ENCODE measurements at regions not wholly inside any gene's neighbourhood (a gene's known extent, or its start where the extent isn't known, plus 50 kb on each side); places are given as distances from the start of the nearest gene placed in this dataset.

GRCh38 chr10:59073456-59074053, 102.9 kb upstream of the PHYHIPL start:
- Histone ChIP-seq H3K4me3 (replicated peaks in 1 of 3) (no peak overlapping the region), H3K9me3 (no peaks in the 10 kb centered on the region), H3K27me3 (no peaks in the 10 kb centered on the region), H3K4me1 (no peaks in the 10 kb centered on the region), H3K27ac (no peak overlapping the region), H3K36me3 (no peaks in the 10 kb centered on the region)
- 66 to 86% methylated on average over 1 of the region's 1 CpG for WGBS, 2 donors
- intact Hi-C loops (cut with DNase I), result no loop called here
- TF ChIP-seq POLR2A (IDR thresholded peaks at IDR 0.05), result no peak
- no peak for TF ChIP-seq CTCF (IDR thresholded peaks at IDR 0.05)
- DNase-seq, result no peak

GRCh38 chr10:59075576-59075975, 100.9 kb upstream of the PHYHIPL start:
- no peaks in the 10 kb centered on the region for H3K36me3 ChIP-seq
- TF ChIP-seq POLR2A (IDR thresholded peaks at IDR 0.05), result no peak
- TF ChIP-seq CTCF (IDR thresholded peaks at IDR 0.05), result no peak
- no peak for DNase-seq
- no peaks in the 10 kb centered on the region for H3K4me1 ChIP-seq
- no peaks in the 10 kb centered on the region for H3K9me3 ChIP-seq
- H3K4me3 ChIP-seq (replicated peaks in 1 of 3), result no peak overlapping the region
- H3K27ac ChIP-seq, result no peak overlapping the region
- 95 to 96% methylated on average over 1 of the region's 1 CpG for WGBS, 2 donors
- intact Hi-C loops (cut with DNase I), result no loop called here
- no peaks in the 10 kb centered on the region for H3K27me3 ChIP-seq

- H3K36me3 ChIP-seq, result no peaks in the 10 kb centered on the region
- no peak for DNase-seq
- no peak overlapping the region for H3K4me3 ChIP-seq (replicated peaks in 1 of 3)
- no peak for TF ChIP-seq POLR2A (IDR thresholded peaks at IDR 0.05)
- no peak for TF ChIP-seq CTCF (IDR thresholded peaks at IDR 0.05)
- no peaks in the 10 kb centered on the region for H3K27me3 ChIP-seq
- no peaks in the 10 kb centered on the region for H3K9me3 ChIP-seq
- no peaks in the 10 kb centered on the region for H3K4me1 ChIP-seq
- 66 to 75% methylated on average over 2 of the region's 2 CpGs for WGBS, 2 donors
- no peak overlapping the region for H3K27ac ChIP-seq
- intact Hi-C loops (cut with DNase I), result no loop called here
These were observed 98.6 kb upstream of the PHYHIPL start for GRCh38 chr10:59077855-59078254.

GRCh38 chr10:59078978-59079377, 97.5 kb upstream of the PHYHIPL start:
- Histone ChIP-seq H3K27ac (peak overlapping the region in 1 of 3 donors; percentile 29), H3K27me3 (no peaks in the 10 kb centered on the region), H3K36me3 (no peaks in the 10 kb centered on the region), H3K4me3 (replicated peaks in 1 of 3) (no peak overlapping the region), H3K4me1 (no peaks in the 10 kb centered on the region), H3K9me3 (no peaks in the 10 kb centered on the region)
- intact Hi-C loops (cut with DNase I), result no loop called here
- no peak for DNase-seq
- WGBS, 2 donors, result 34 to 38% methylated on average over 1 of the region's 1 CpG
- TF ChIP-seq POLR2A (IDR thresholded peaks at IDR 0.05) (no peak), CTCF (IDR thresholded peaks at IDR 0.05) (no peak)

GRCh38 chr10:59079386-59080226, 96.8 kb upstream of the PHYHIPL start:
- no peak overlapping the region for H3K4me3 ChIP-seq (replicated peaks in 1 of 3)
- WGBS, 2 donors, result 63 to 76% methylated on average over 4 of the region's 4 CpGs
- H3K9me3 ChIP-seq, result no peaks in the 10 kb centered on the region
- H3K27ac ChIP-seq, result peak overlapping the region in 1 of 3 donors; percentile 31
- TF ChIP-seq POLR2A (IDR thresholded peaks at IDR 0.05) (no peak), CTCF (IDR thresholded peaks at IDR 0.05) (no peak)
- no peaks in the 10 kb centered on the region for H3K4me1 ChIP-seq
- H3K36me3 ChIP-seq, result no peaks in the 10 kb centered on the region
- no peak for DNase-seq
- no peaks in the 10 kb centered on the region for H3K27me3 ChIP-seq
- intact Hi-C loops (cut with DNase I), result no loop called here
